Activated B cell treated with CpG ODN at 0.5 μM for 24 hours (primary cell): ENCODE measurements at regions not wholly inside any gene's neighbourhood (a gene's known extent, or its start where the extent isn't known, plus 50 kb on each side); places are given as distances from the start of the nearest gene placed in this dataset.

Experiments used
- ATAC-seq: fragments of 200-7000 bp; cut with Tn5 transposase; one replicate; pipeline ENCODE4 v1.10.0; 2021; ENCODE audit warnings: low read depth, mild to moderate bottlenecking, moderate library complexity
- CTCF ChIA-PET: fragments of 350-600 bp; sonication (Branson Sonifier 250); formaldehyde crosslinking; loops from one replicate; lab custom pipeline; 2021; ENCODE audit warnings: antibody characterized with exemption; lab: Charles Lee
- POLR2A ChIA-PET: fragments of 350-600 bp; sonication (Branson Sonifier 250); formaldehyde crosslinking; loops from one replicate; lab custom pipeline; 2021; ENCODE audit warnings: antibody characterized with exemption; lab: Charles Lee
- DNase-seq: peaks from one replicate; pipeline ENCODE4 v3.0.0; 2022
- H3K27ac Mint-ChIP-seq: one replicate; pipeline ENCODE4 v1.8.0; 2020; ENCODE audit warnings: mixed read lengths
- H3K27me3 Mint-ChIP-seq: one replicate; pipeline ENCODE4 v1.8.0; 2021; ENCODE audit warnings: mixed read lengths
- H3K36me3 Mint-ChIP-seq: one replicate; pipeline ENCODE4 v1.8.0; 2021; ENCODE audit warnings: low read depth, mixed read lengths
- H3K4me1 Mint-ChIP-seq: one replicate; pipeline ENCODE4 v1.8.0; 2021; ENCODE audit warnings: mixed read lengths
- H3K4me3 Mint-ChIP-seq: one replicate; pipeline ENCODE4 v1.8.0; 2020; ENCODE audit warnings: mild to moderate bottlenecking, mixed read lengths
- H3K9me3 Mint-ChIP-seq: one replicate; pipeline ENCODE4 v1.8.0; 2020; ENCODE audit warnings: mixed read lengths
- CTCF ChIP-seq: fragments of 200-600 bp; IDR thresholded peaks from one replicate; pipeline ENCODE4 v1.8.0; 2022; ENCODE audit warnings: antibody characterized with exemption, mild to moderate bottlenecking
- intact Hi-C: fragments of 100-400 bp; cut with micrococcal nuclease; formaldehyde crosslinking; loops from one replicate; pipeline ENCODE4 v1.15.1; 2024

DNA sequence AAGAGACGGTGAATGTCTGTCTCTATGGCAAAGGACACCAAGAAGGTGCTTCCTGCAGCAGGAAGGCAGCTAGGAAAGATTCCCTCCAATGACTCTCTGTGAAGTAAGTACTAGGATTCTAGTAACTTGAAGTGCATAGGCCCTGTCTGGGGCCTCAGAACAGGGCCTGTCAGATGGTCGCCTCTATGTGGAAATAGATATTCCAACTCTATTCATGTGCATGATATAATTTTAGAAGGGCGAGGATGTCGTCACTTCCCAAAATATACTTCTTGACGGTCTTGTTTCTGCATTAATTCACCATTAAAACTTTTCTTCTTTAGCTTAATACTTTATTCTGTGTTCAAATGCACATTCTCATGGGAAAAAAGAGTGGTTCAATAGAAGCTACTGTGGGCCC, 167.0 kb downstream of the TLE3 start:
- H3K27ac Mint-ChIP-seq: peak overlapping the region; percentile 19
- H3K9me3 Mint-ChIP-seq: peaks cover 6% of the 10 kb centered on the region
- no peak for TF ChIP-seq CTCF
- CTCF ChIA-PET: no interaction called here
- peaks cover 12% of the 10 kb centered on the region for H3K27me3 Mint-ChIP-seq
- H3K4me3 Mint-ChIP-seq: no peak overlapping the region
- intact Hi-C loops: no loop called here
- POLR2A ChIA-PET: no interaction called here
- no peaks in the 10 kb centered on the region for H3K4me1 Mint-ChIP-seq
- ATAC-seq (no peak), DNase-seq (no peak)
- H3K36me3 Mint-ChIP-seq: no peaks in the 10 kb centered on the region

DNA sequence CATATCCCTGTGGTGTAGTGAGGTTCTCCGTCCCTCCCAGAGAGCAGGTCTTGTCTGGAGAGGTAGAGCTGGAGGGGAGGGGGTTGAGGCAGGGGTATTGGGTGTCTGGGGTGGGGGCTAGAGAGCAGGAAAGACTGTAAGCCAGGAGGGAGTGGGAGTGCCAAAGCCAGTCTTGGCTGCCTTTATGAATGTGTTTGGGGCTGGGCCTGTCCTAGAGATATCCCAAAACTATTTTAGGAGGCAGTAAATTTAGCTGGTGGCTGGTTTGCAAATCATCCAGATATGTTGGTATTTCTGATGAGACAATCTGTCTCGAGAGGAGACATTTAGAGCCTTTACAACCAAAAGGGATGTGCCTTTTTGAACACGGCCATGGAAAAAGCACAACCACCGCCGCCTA, 166.6 kb downstream of the TLE3 start:
- no peaks in the 10 kb centered on the region for H3K36me3 Mint-ChIP-seq
- DNase-seq: no peak
- peaks cover 12% of the 10 kb centered on the region for H3K27me3 Mint-ChIP-seq
- H3K4me3 Mint-ChIP-seq: no peak overlapping the region
- no peak for TF ChIP-seq CTCF
- intact Hi-C loops: no loop called here
- ChIA-PET CTCF (no interaction called here), POLR2A (no interaction called here)
- H3K27ac Mint-ChIP-seq: peak overlapping the region; percentile 19
- peaks cover 7% of the 10 kb centered on the region for H3K9me3 Mint-ChIP-seq
- no peak for ATAC-seq
- H3K4me1 Mint-ChIP-seq: no peaks in the 10 kb centered on the region

DNA sequence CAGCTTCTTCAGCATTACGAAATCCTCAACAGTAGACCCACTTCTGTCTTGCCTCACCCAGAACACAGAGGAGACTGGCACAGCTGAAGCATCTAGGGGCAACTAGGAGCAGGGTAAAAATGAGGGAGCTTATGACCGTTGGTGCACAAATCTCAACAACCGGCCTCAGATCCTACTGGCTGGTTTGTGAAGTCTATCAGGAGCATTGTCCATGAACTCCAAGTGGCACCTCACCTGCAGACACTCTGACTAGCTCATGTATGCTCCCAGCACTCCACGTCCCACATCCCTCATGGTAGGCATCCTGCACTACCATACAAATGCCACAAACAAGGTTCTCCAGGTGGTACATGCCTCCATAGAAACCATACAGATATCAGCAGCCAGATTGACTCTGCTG, 163.1 kb downstream of the TLE3 start:
- Mint-ChIP-seq H3K27ac (no peak overlapping the region), H3K36me3 (no peaks in the 10 kb centered on the region), H3K4me1 (no peaks in the 10 kb centered on the region), H3K9me3 (peaks cover 7% of the 10 kb centered on the region), H3K4me3 (no peak overlapping the region), H3K27me3 (peaks cover 10% of the 10 kb centered on the region)
- intact Hi-C loops: no loop called here
- ChIA-PET POLR2A (interaction anchor here (0.7 to 1.2 kb wide), 2 partner anchors 8 to 12 kb away, joined by 3 read pairs; no protein-coding TSS in a partner anchor), CTCF (no interaction called here)
- TF ChIP-seq CTCF: no peak
- no peak for ATAC-seq
- DNase-seq: no peak

DNA sequence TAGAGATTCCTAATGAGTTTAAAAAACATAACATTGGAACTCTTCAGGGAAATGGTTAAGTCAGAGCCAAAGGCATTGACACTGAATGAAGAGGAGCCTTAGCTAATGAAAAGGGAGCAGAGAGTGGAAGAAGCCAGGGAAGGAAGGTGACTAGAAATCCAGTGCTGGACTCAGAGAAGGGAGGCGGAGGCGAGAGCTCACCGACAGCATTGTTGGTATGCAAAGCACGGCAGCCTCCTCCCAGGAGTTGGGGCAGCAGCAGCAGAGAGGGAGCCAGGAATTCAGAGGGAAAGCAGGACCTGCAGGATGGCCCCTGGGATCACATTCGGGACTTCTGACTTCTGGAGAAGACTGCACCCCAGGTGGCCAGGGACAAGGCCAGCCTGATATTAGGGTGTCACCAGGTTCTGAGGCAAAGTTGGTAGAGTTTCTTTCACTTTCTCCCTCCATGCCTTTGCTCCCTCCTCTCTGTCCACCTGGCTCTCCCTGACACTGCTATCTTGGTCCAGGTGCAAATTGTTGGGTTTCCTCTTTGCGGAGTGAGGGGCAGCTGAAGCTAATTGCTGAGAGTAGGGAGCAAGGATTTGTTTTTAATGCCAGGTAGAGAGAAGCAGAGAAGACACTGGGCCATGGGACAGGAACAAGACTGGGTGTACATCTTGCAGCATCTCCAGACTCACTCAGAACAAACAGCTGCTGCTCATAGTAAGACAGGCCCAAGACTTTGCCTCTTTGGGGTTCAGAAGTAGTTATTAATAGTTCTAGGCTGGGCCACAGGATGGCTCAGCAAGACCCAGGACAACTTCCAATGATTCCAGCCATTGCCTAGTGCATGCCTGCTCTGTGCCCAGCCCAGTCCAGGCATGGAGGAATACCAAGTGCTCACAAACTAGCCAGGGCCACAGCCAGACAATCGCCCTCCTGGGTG, 157.9 kb downstream of the TLE3 start:
- no peak for DNase-seq
- Mint-ChIP-seq H3K4me3 (no peak overlapping the region), H3K27me3 (peaks cover 3% of the 10 kb centered on the region), H3K9me3 (peaks cover 7% of the 10 kb centered on the region), H3K36me3 (no peaks in the 10 kb centered on the region), H3K27ac (peak overlapping the region; percentile 56), H3K4me1 (peaks cover 2% of the 10 kb centered on the region)
- no peak for TF ChIP-seq CTCF
- ChIA-PET CTCF (no interaction called here), POLR2A (no interaction called here)
- intact Hi-C loops: no loop called here
- no peak for ATAC-seq

DNA sequence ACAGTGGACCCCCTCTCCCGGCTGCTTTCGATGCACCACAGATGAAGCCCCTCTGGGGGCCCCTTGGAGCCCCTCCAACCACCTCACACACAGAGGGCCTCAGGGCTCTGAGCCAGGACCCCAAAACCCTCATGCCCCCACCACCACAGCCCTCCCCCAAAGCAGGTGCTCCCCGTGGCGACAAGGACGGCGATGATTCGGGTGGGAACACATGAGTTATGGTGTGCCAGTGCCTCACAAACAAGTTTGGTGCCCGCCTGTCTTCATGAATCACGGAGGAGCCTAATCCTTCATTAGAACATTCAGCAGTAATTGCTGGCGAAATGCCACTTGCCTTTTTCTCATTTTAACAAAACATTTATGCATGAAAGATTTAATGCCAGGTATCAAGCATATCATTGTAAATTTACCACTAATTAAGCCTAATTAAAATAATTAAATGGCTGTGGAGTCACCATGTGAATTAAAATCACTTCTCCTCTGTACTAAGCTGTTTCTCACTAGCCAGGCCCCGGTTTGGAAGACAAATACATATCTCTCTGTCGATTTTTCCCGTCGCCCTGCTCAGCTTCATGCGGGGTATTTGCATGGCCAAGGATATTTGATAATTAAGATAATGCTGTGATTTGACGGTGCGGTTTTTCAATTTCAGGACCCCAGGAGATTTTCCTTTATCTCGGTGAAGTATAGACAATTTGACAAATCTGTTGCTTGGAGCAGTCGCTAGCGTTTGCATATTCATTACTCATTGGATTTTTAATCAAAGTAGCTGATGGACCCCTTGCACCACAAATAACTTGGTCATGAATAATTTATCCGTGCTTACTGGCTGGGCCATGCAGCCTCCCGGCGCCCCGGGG, 157.0 kb downstream of the TLE3 start:
- Mint-ChIP-seq H3K27me3 (peaks cover 3% of the 10 kb centered on the region), H3K9me3 (peaks cover 2% of the 10 kb centered on the region), H3K36me3 (no peaks in the 10 kb centered on the region), H3K4me1 (peaks cover 2% of the 10 kb centered on the region), H3K27ac (no peak overlapping the region), H3K4me3 (no peak overlapping the region)
- intact Hi-C loops: no loop called here
- no peak for TF ChIP-seq CTCF
- ChIA-PET CTCF (no interaction called here), POLR2A (no interaction called here)
- no peak for ATAC-seq
- no peak for DNase-seq
